A549 (cell line): ENCODE measurements at regions not wholly inside any gene's neighbourhood (a gene's known extent, or its start where the extent isn't known, plus 50 kb on each side); places are given as distances from the start of the nearest gene placed in this dataset.

Experiments
- ATAC-seq, 2 experiments: fragments of 200-7000 bp in 1 of 2; fragments of >200 bp in 1 of 2; cut with Nextera tagmentation in 1 of 2; cut with Tn5 transposase in 1 of 2; 3 replicates each; pipeline versions ENCODE4 v1.8.0 to v1.9.1; 2018 to 2020; ENCODE audit warnings: mild to moderate bottlenecking in 1 of 2, moderate library complexity in 1 of 2
- CTCF ChIA-PET: fragments of 300-600 bp; sonication (Branson Sonifier 250); formaldehyde crosslinking; extraction: SDS; loops from one replicate; lab custom pipeline; 2021; ENCODE audit warnings: antibody characterized with exemption, inconsistent platforms; lab: Yijun Ruan, JAX
- POLR2A ChIA-PET: fragments of 350-600 bp; formaldehyde crosslinking; extraction: SDS; loops from one replicate; lab custom pipeline; 2021; ENCODE audit warnings: antibody characterized with exemption, inconsistent platforms; lab: Yijun Ruan, JAX
- DNase-seq, 2 experiments: peaks; one replicate each; pipeline versions ENCODE4 v3.0.0 to v3.0.0-alpha.2; 2011 to 2016; ENCODE audit warnings: low read depth in 1 of 2, low spot score in 1 of 2
- FAIRE-seq: peaks from 2 replicates; lab custom pipeline; 2011; peaks lifted over from hg19 to GRCh38; lab: Jason Lieb, UNC
- H3K27ac ChIP-seq, 2 experiments: fragments of >200 bp; sonication (Bioruptor Twin); formaldehyde crosslinking; 3 replicates each; pipeline ENCODE4 v1.5.1; 2016 to 2017
- H3K4me1 ChIP-seq: fragments of >200 bp; sonication (Bioruptor Twin); formaldehyde crosslinking; 3 replicates; pipeline ENCODE4 v1.6.1; 2016
- H3K4me2 ChIP-seq: fragments of >200 bp; sonication (Bioruptor Twin); formaldehyde crosslinking; 3 replicates; pipeline ENCODE4 v1.6.1; 2016
- H3K4me3 ChIP-seq: fragments of >200 bp; sonication (Bioruptor Twin); formaldehyde crosslinking; 3 replicates; pipeline ENCODE4 v1.5.1; 2016
- H3K9me3 ChIP-seq: fragments of >200 bp; sonication (Bioruptor Twin); formaldehyde crosslinking; 3 replicates; pipeline ENCODE4 v1.6.1; 2016
- CBX2 ChIP-seq: fragments of 200-600 bp; sonication (generic); IDR thresholded peaks from 2 replicates; pipeline ENCODE4 v1.6.1; 2016; ENCODE audit warnings: low read depth, mild to moderate bottlenecking, borderline replicate concordance
- CHD2 ChIP-seq: fragments of 150-350 bp; IDR thresholded peaks from 2 replicates; pipeline ENCODE4 v1.6.1; 2014; ENCODE audit warnings: low read length; ENCODE audit not compliant: partially characterized antibody
- EHMT2 ChIP-seq: fragments of 200-600 bp; sonication (generic); IDR thresholded peaks from 2 replicates; pipeline ENCODE4 v1.6.1; 2016; ENCODE audit warnings: antibody characterized with exemption, low read depth, mild to moderate bottlenecking, moderate library complexity
- EP300 ChIP-seq, 2 experiments: fragments of >200 bp; sonication (Bioruptor Twin); formaldehyde crosslinking; IDR thresholded peaks; 2 replicates in 1 of 2; 3 replicates in 1 of 2; pipeline ENCODE4 v1.6.1; 2016 to 2017
- ESRRA ChIP-seq: fragments of 150-350 bp; IDR thresholded peaks from 2 replicates; pipeline ENCODE4 v1.6.1; 2014; ENCODE audit warnings: mild to moderate bottlenecking, low read length, borderline replicate concordance
- FOSL2 ChIP-seq, 2 experiments: fragments of 450-650 bp in 1 of 2; fragments of >200 bp in 1 of 2; sonication (Bioruptor Twin) in 1 of 2; formaldehyde crosslinking; IDR thresholded peaks; 2 replicates each; pipeline versions ENCODE4 v1.5.0 to v1.6.1; 2016 to 2020; ENCODE audit warnings: mild to moderate bottlenecking in 1 of 2, moderate library complexity in 1 of 2
- FOXS1 ChIP-seq: fragments of 250-450 bp; sonication (Bioruptor Pico); IDR thresholded peaks from 2 replicates; pipeline ENCODE4 v1.5.0; 2020; ENCODE audit warnings: mild to moderate bottlenecking, moderate library complexity
- GATA3 ChIP-seq: IDR thresholded peaks from 2 replicates; pipeline ENCODE4 v1.6.1; 2012; ENCODE audit warnings: borderline replicate concordance
- HOXA7 ChIP-seq: fragments of 250-450 bp; sonication (Bioruptor Pico); IDR thresholded peaks from 2 replicates; pipeline ENCODE4 v1.5.0; 2020; ENCODE audit warnings: mild to moderate bottlenecking, moderate library complexity
- HOXB13 ChIP-seq: fragments of 250-450 bp; sonication (Bioruptor Pico); IDR thresholded peaks from 2 replicates; pipeline ENCODE4 v1.5.0; 2020; ENCODE audit warnings: low read depth, mild to moderate bottlenecking, moderate library complexity
- HOXB5 ChIP-seq: fragments of 250-450 bp; sonication (Bioruptor Pico); IDR thresholded peaks from 2 replicates; pipeline ENCODE4 v1.5.0; 2020; ENCODE audit warnings: mild to moderate bottlenecking, moderate library complexity
- KDM5A ChIP-seq: fragments of 200-600 bp; sonication (generic); IDR thresholded peaks from 2 replicates; pipeline ENCODE4 v1.6.1; 2016; ENCODE audit warnings: antibody characterized with exemption, mild to moderate bottlenecking
- MAZ ChIP-seq: fragments of 150-350 bp; IDR thresholded peaks from 2 replicates; pipeline ENCODE4 v1.6.1; 2014; ENCODE audit warnings: antibody characterized with exemption, low read depth, low read length, borderline replicate concordance
- NFE2L2 ChIP-seq: fragments of 150-350 bp; conservative IDR thresholded peaks from 2 replicates; pipeline ENCODE4 v1.6.1; 2014; ENCODE audit warnings: low read length
- NR3C1 ChIP-seq: fragments of >200 bp; sonication (Bioruptor Twin); formaldehyde crosslinking; IDR thresholded peaks from 3 replicates; pipeline ENCODE4 v1.6.1; 2017
- PHF8 ChIP-seq: fragments of 200-600 bp; sonication (generic); IDR thresholded peaks from 2 replicates; pipeline ENCODE4 v1.6.1; 2016; ENCODE audit warnings: low read depth, mild to moderate bottlenecking, antibody characterized with exemption, moderate library complexity, borderline replicate concordance
- POLR2A ChIP-seq: IDR thresholded peaks from 2 replicates; pipeline ENCODE4 v1.6.1; 2012; ENCODE audit warnings: mild to moderate bottlenecking, low read length
- RAD21 ChIP-seq, 2 experiments: fragments of >200 bp in 1 of 2; sonication (Bioruptor Twin) in 1 of 2; formaldehyde crosslinking in 1 of 2; IDR thresholded peaks in 1 of 2; conservative IDR thresholded peaks in 1 of 2; 2 replicates in 1 of 2; 3 replicates in 1 of 2; pipeline ENCODE4 v1.6.1; 2012 to 2018; ENCODE audit warnings: inconsistent platforms in 1 of 2
- RARB ChIP-seq: fragments of 250-450 bp; sonication (Bioruptor Pico); IDR thresholded peaks from 2 replicates; pipeline ENCODE4 v1.8.0; 2021; ENCODE audit warnings: mild to moderate bottlenecking, moderate library complexity
- RNF2 ChIP-seq: fragments of 200-600 bp; sonication (generic); IDR thresholded peaks from 2 replicates; pipeline ENCODE4 v1.6.1; 2016; ENCODE audit warnings: low read depth, mild to moderate bottlenecking, antibody characterized with exemption, moderate library complexity, borderline replicate concordance
- SMC3 ChIP-seq: fragments of >200 bp; sonication (Bioruptor Twin); formaldehyde crosslinking; IDR thresholded peaks from 3 replicates; pipeline ENCODE4 v1.6.1; 2018; ENCODE audit warnings: inconsistent platforms
- SREBF2 ChIP-seq: fragments of 450-650 bp; IDR thresholded peaks from 2 replicates; pipeline ENCODE4 v1.6.1; 2014; ENCODE audit warnings: mild to moderate bottlenecking, moderate library complexity
- TFCP2L1 ChIP-seq: fragments of 250-450 bp; sonication (Bioruptor Pico); IDR thresholded peaks from 2 replicates; pipeline ENCODE4 v1.5.0; 2021; ENCODE audit warnings: mild to moderate bottlenecking
- TP53 ChIP-seq: fragments of 250-450 bp; sonication (Bioruptor Pico); IDR thresholded peaks from 2 replicates; pipeline ENCODE4 v1.5.0; 2021; ENCODE audit warnings: mild to moderate bottlenecking, moderate library complexity
- ZNF302 ChIP-seq: fragments of 250-450 bp; sonication (Bioruptor Pico); IDR thresholded peaks from 2 replicates; pipeline ENCODE4 v1.9.0; 2021; ENCODE audit warnings: inconsistent platforms, mild to moderate bottlenecking, moderate library complexity
- WGBS: methylation state at CpG from one replicate; pipeline ENCODE4 v1.1.6; 2017; ENCODE audit errors: missing lambda C conversion rate; 5-methylcytosine and 5-hydroxymethylcytosine counted together
- TF ChIP-seq, protein P1 (sequence below): IDR thresholded peaks from 2 replicates; pipeline ENCODE4 v1.6.1; 2012; ENCODE audit warnings: low read depth, borderline replicate concordance
- TF ChIP-seq, protein P2 (sequence below): fragments of 450-650 bp; IDR thresholded peaks from 2 replicates; pipeline ENCODE4 v1.6.1; 2014; ENCODE audit warnings: antibody characterized with exemption
- TF ChIP-seq, protein P3 (sequence below): IDR thresholded peaks from 2 replicates; pipeline ENCODE4 v1.6.1; 2012
- TF ChIP-seq, protein P4 (sequence below): fragments of >200 bp; sonication (Bioruptor Twin); formaldehyde crosslinking; IDR thresholded peaks from 2 replicates; pipeline ENCODE4 v1.6.1; 2016

DNA sequence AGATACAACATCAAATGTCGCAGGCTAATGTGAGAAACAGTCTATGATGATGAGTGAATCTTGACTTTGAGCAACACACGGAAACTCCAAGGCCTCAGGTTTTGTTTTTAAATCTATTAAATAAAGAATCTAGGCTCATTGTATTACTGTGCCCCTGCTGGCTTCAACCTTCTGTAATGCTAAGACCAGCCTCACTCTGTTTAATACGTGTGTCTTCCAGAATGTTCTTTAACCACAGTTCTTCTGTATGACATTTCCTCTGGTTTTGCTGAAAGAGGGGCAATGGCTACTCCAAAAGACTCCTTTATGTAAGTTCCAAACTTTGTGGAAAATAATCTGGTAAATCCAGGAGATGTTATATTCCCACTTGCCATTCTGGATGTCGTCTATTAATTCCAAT, 101.1 kb upstream of the TIAM1 start:
- no peak for ATAC-seq
- WGBS: 27% methylated on average over 4 of the region's 4 CpGs
- FAIRE-seq: no peak
- POLR2A ChIA-PET: no interaction called here
- no peak for TF ChIP-seq RARB (CRISPR knock-in tag)
- no peak for TF ChIP-seq NFE2L2
- TF ChIP-seq FOXS1 (CRISPR knock-in tag): no peak
- TF ChIP-seq, protein P1, sequence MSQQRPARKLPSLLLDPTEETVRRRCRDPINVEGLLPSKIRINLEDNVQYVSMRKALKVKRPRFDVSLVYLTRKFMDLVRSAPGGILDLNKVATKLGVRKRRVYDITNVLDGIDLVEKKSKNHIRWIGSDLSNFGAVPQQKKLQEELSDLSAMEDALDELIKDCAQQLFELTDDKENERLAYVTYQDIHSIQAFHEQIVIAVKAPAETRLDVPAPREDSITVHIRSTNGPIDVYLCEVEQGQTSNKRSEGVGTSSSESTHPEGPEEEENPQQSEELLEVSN: no peak
- no peak for TF ChIP-seq KDM5A
- no peak for TF ChIP-seq POLR2A
- no peak for TF ChIP-seq TP53 (CRISPR knock-in tag)
- no peak for TF ChIP-seq MAZ
- no peak for TF ChIP-seq FOSL2 (IDR thresholded peaks at IDR 0.05)
- no peak for TF ChIP-seq FOSL2 (CRISPR knock-in tag; IDR thresholded peaks at IDR 0.05)
- TF ChIP-seq HOXB13: no peak
- no peak for TF ChIP-seq PHF8
- no peak for TF ChIP-seq RNF2
- TF ChIP-seq CHD2: no peak
- TF ChIP-seq HOXA7 (CRISPR knock-in tag): no peak
- no peak for TF ChIP-seq TFCP2L1 (CRISPR knock-in tag)
- TF ChIP-seq RAD21 (conservative IDR thresholded peaks at IDR 0.05 in 1 of 2, IDR thresholded peaks at IDR 0.05 in 1 of 2): no peak
- TF ChIP-seq SMC3: no peak
- no peak overlapping the region for H3K27ac ChIP-seq
- no peak overlapping the region for H3K4me3 ChIP-seq
- H3K9me3 ChIP-seq: peaks cover 4% of the 10 kb centered on the region; the same call in 1 of the 3 replicates
- no peak for DNase-seq
- no peak overlapping the region for H3K4me2 ChIP-seq
- CTCF ChIA-PET: no interaction called here
- no peaks in the 10 kb centered on the region for H3K4me1 ChIP-seq

DNA sequence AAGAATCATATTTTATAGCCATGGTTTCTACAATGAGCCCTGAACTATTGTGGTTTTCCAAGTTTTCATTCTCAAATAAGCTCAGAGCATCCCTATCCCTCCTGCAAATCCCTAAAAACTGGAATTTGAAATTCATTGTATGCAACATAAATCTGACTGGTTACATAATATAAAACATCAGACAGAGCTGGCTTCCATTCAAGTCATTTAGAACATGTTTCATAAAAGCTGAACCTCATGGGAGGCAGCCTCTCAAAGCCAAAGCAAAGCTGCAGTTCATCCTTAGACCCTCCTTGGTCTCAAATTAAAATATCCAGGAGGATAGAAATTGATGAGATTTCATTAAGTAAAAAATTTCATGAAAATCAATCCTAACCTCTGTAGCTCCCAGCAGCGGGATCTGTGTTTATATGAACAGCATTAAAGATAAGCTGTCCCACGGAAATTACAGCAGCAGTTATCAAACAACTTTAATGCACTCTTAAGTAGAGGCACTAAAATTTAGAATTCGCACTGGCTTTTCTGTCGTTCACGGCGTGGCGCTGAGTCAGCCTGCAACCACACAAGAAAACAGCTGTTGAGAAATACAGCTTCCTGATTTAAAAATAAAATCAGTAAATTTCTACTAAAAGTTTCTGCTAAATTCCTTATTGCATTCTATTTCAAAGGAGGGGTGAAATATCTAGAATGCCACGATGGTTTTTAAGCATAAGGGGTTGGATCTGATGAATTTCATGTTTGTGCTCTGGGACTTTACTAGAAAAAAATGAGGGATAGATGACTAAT, 99.9 kb upstream of the TIAM1 start:
- ATAC-seq (no peak), FAIRE-seq (no peak)
- 45% methylated on average over 8 of the region's 8 CpGs for WGBS

More for the DNA sequence above, 99.9 kb upstream of the TIAM1 start:
- POLR2A ChIA-PET: no interaction called here
- CTCF ChIA-PET: interaction anchor here (0.6 to 1.1 kb wide), 2 partner anchors 137 to 355 kb away, joined by 3 read pairs; no protein-coding TSS in a partner anchor
- no peak for DNase-seq
- H3K4me2 ChIP-seq: no peak overlapping the region
- H3K9me3 ChIP-seq: peaks cover 4% of the 10 kb centered on the region; the same call in 1 of the 3 replicates
- H3K4me1 ChIP-seq: no peaks in the 10 kb centered on the region
- no peak overlapping the region for H3K4me3 ChIP-seq
- no peak overlapping the region for H3K27ac ChIP-seq
- no peak for TF ChIP-seq FOSL2 (IDR thresholded peaks at IDR 0.05)
- no peak for TF ChIP-seq FOSL2 (CRISPR knock-in tag; IDR thresholded peaks at IDR 0.05)
- TF ChIP-seq, protein P2, sequence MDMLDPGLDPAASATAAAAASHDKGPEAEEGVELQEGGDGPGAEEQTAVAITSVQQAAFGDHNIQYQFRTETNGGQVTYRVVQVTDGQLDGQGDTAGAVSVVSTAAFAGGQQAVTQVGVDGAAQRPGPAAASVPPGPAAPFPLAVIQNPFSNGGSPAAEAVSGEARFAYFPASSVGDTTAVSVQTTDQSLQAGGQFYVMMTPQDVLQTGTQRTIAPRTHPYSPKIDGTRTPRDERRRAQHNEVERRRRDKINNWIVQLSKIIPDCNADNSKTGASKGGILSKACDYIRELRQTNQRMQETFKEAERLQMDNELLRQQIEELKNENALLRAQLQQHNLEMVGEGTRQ: no peak
- TF ChIP-seq CBX2: no peak
- no peak for TF ChIP-seq MAZ
- no peak for TF ChIP-seq HOXA7 (CRISPR knock-in tag)
- TF ChIP-seq GATA3: no peak
- no peak for TF ChIP-seq NR3C1
- TF ChIP-seq PHF8: no peak
- TF ChIP-seq SREBF2: no peak
- TF ChIP-seq RNF2: no peak
- TF ChIP-seq TFCP2L1 (CRISPR knock-in tag): no peak
- TF ChIP-seq, protein P3, sequence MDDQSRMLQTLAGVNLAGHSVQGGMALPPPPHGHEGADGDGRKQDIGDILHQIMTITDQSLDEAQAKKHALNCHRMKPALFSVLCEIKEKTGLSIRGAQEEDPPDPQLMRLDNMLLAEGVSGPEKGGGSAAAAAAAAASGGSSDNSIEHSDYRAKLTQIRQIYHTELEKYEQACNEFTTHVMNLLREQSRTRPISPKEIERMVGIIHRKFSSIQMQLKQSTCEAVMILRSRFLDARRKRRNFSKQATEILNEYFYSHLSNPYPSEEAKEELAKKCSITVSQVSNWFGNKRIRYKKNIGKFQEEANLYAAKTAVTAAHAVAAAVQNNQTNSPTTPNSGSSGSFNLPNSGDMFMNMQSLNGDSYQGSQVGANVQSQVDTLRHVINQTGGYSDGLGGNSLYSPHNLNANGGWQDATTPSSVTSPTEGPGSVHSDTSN: no peak
- TF ChIP-seq, protein P4, sequence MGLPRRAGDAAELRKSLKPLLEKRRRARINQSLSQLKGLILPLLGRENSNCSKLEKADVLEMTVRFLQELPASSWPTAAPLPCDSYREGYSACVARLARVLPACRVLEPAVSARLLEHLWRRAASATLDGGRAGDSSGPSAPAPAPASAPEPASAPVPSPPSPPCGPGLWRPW: no peak
- TF ChIP-seq HOXB5: no peak
- TF ChIP-seq EHMT2: no peak
- TF ChIP-seq ZNF302 (CRISPR knock-in tag): no peak
- TF ChIP-seq ESRRA: no peak
- no peak for TF ChIP-seq EP300 (IDR thresholded peaks at IDR 0.05)
- no peak for TF ChIP-seq SMC3
